Right lobe of liver (tissue), 4 donors: ENCODE measurements at regions not wholly inside any gene's neighbourhood (a gene's known extent, or its start where the extent isn't known, plus 50 kb on each side); places are given as distances from the start of the nearest gene placed in this dataset.

ENCODE experiments used
- POLR2A ChIP-seq: fragments of 450-650 bp; IDR thresholded peaks from one replicate; pipeline ENCODE4 v1.6.1; 2017; ENCODE audit warnings: antibody characterized with exemption, mild to moderate bottlenecking
- TF ChIP-seq, protein P1 (sequence below), 4 donors: fragments of 200-600 bp in 3 of 4; fragments of 450-650 bp in 1 of 4; IDR thresholded peaks; one replicate each; pipeline versions ENCODE4 v1.5.1 to v1.8.0; 2016 to 2022; ENCODE audit warnings: antibody characterized with exemption in 4 of 4, mild to moderate bottlenecking in 2 of 4
- donor health status: DM: no; HTN: no; CAD: no.
- donor health status: DM: no; HTN: no; CAD: no.
- donor health status: DM: no; HTN: yes; CAD: no.

GRCh38 chr6:78482801-78483552 lies 384.4 kb upstream of the IRAK1BP1 start:
- TF ChIP-seq POLR2A = no peak
- TF ChIP-seq, protein P1, sequence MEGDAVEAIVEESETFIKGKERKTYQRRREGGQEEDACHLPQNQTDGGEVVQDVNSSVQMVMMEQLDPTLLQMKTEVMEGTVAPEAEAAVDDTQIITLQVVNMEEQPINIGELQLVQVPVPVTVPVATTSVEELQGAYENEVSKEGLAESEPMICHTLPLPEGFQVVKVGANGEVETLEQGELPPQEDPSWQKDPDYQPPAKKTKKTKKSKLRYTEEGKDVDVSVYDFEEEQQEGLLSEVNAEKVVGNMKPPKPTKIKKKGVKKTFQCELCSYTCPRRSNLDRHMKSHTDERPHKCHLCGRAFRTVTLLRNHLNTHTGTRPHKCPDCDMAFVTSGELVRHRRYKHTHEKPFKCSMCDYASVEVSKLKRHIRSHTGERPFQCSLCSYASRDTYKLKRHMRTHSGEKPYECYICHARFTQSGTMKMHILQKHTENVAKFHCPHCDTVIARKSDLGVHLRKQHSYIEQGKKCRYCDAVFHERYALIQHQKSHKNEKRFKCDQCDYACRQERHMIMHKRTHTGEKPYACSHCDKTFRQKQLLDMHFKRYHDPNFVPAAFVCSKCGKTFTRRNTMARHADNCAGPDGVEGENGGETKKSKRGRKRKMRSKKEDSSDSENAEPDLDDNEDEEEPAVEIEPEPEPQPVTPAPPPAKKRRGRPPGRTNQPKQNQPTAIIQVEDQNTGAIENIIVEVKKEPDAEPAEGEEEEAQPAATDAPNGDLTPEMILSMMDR (IDR thresholded peaks at IDR 0.05) = no peak
